H9 (cell line): ENCODE measurements at regions not wholly inside any gene's neighbourhood (a gene's known extent, or its start where the extent isn't known, plus 50 kb on each side); places are given as distances from the start of the nearest gene placed in this dataset.

ENCODE experiments used
- DNase-seq: peaks from one replicate; pipeline ENCODE4 v3.0.0-alpha.2; 2017
- H2AFZ ChIP-seq: one replicate; pipeline ENCODE4 v1.6.1; 2013; ENCODE audit warnings: mild to moderate bottlenecking, low read length, control low read depth, moderate library complexity
- H2AK5ac ChIP-seq: 2 replicates; pipeline ENCODE4 v1.6.1; 2013; ENCODE audit warnings: low read length, control low read depth, mixed read lengths; ENCODE audit not compliant: insufficient read length
- H2BK120ac ChIP-seq: one replicate; pipeline ENCODE4 v1.6.1; 2013; ENCODE audit warnings: low read depth, mild to moderate bottlenecking, low read length, control low read depth, inconsistent platforms; ENCODE audit not compliant: poor library complexity, severe bottlenecking
- H2BK12ac ChIP-seq: 2 replicates; pipeline ENCODE4 v1.6.1; 2013; ENCODE audit warnings: low read length, control low read depth, mixed read lengths, low read depth; ENCODE audit not compliant: insufficient read length
- H2BK15ac ChIP-seq: 2 replicates; pipeline ENCODE4 v1.6.1; 2013; ENCODE audit warnings: low read depth, low read length, control low read depth
- H2BK20ac ChIP-seq: one replicate; pipeline ENCODE4 v1.6.1; 2013; ENCODE audit warnings: low read depth, mild to moderate bottlenecking, low read length, control low read depth, inconsistent platforms; ENCODE audit not compliant: poor library complexity, severe bottlenecking
- H2BK5ac ChIP-seq: 2 replicates; pipeline ENCODE4 v1.6.1; 2013; ENCODE audit warnings: low read length, control low read depth, mixed read lengths; ENCODE audit not compliant: insufficient read length
- H3K14ac ChIP-seq: 2 replicates; pipeline ENCODE4 v1.6.1; 2013; ENCODE audit warnings: low read length, control low read depth; ENCODE audit not compliant: insufficient read depth
- H3K18ac ChIP-seq: 2 replicates; pipeline ENCODE4 v1.6.1; 2013; ENCODE audit warnings: low read depth, mild to moderate bottlenecking, mixed read lengths, low read length, control low read depth; ENCODE audit not compliant: insufficient read length
- H3K23ac ChIP-seq: 2 replicates; pipeline ENCODE4 v1.6.1; 2013; ENCODE audit warnings: low read length, control low read depth, mixed read lengths, low read depth; ENCODE audit not compliant: insufficient read length
- H3K23me2 ChIP-seq: 2 replicates; pipeline ENCODE4 v1.6.1; 2013; ENCODE audit warnings: low read depth, mild to moderate bottlenecking, mixed read lengths, low read length, control low read depth; ENCODE audit not compliant: insufficient read length, poor library complexity, severe bottlenecking
- H3K27ac ChIP-seq: 2 replicates; pipeline ENCODE4 v1.5.1; 2013; ENCODE audit warnings: low read length, control low read depth, mixed read lengths, low read depth; ENCODE audit not compliant: insufficient read length
- H3K27me3 ChIP-seq: 2 replicates; pipeline ENCODE4 v1.6.1; 2013; ENCODE audit warnings: low read length, control low read depth, inconsistent platforms; ENCODE audit not compliant: insufficient read depth
- H3K4ac ChIP-seq: 2 replicates; pipeline ENCODE4 v1.6.1; 2013; ENCODE audit warnings: low read depth, mild to moderate bottlenecking, control low read depth, inconsistent platforms, low read length, moderate library complexity
- H3K4me1 ChIP-seq: 2 replicates; pipeline ENCODE4 v1.6.1; 2013; ENCODE audit warnings: low read length, control low read depth, inconsistent platforms; ENCODE audit not compliant: insufficient read depth
- H3K4me2 ChIP-seq: 2 replicates; pipeline ENCODE4 v1.6.1; 2013; ENCODE audit warnings: low read length, control low read depth, mixed read lengths; ENCODE audit not compliant: insufficient read length, insufficient read depth
- H3K56ac ChIP-seq: 2 replicates; pipeline ENCODE4 v1.6.1; 2013; ENCODE audit warnings: low read depth, mild to moderate bottlenecking, mixed read lengths, low read length, control low read depth; ENCODE audit not compliant: insufficient read length
- H3K79me1 ChIP-seq: 2 replicates; pipeline ENCODE4 v1.6.1; 2013; ENCODE audit warnings: low read depth, mild to moderate bottlenecking, moderate library complexity, low read length, control low read depth, inconsistent platforms; ENCODE audit not compliant: insufficient read depth, poor library complexity, severe bottlenecking
- H3K79me2 ChIP-seq: 2 replicates; pipeline ENCODE4 v1.6.1; 2013; ENCODE audit warnings: low read length, control low read depth, inconsistent platforms; ENCODE audit not compliant: insufficient read depth
- H3K9ac ChIP-seq: 2 replicates; pipeline ENCODE4 v1.6.1; 2013; ENCODE audit warnings: low read length, control low read depth, mixed read lengths; ENCODE audit not compliant: insufficient read length; ENCODE audit errors: extremely low read depth
- H3K9me3 ChIP-seq: one replicate; pipeline ENCODE4 v1.6.1; 2013; ENCODE audit warnings: low read depth, low read length, inconsistent platforms; ENCODE audit not compliant: control insufficient read depth
- H3T11ph ChIP-seq: one replicate; pipeline ENCODE4 v1.6.1; 2013; ENCODE audit warnings: mild to moderate bottlenecking, low read length, control low read depth, inconsistent platforms
- H4K20me1 ChIP-seq: one replicate; pipeline ENCODE4 v1.6.1; 2013; ENCODE audit not compliant: control insufficient read depth, insufficient read length, insufficient read depth
- H4K5ac ChIP-seq: 2 replicates; pipeline ENCODE4 v1.6.1; 2013; ENCODE audit warnings: low read depth, mild to moderate bottlenecking, mixed read lengths, low read length, control low read depth; ENCODE audit not compliant: insufficient read length
- H4K8ac ChIP-seq: replicated peaks from 2 replicates; pipeline ENCODE4 v1.6.1; 2013; ENCODE audit warnings: low read length, control low read depth, mixed read lengths, low read depth; ENCODE audit not compliant: insufficient read length
- H4K91ac ChIP-seq: 2 replicates; pipeline ENCODE4 v1.6.1; 2013; ENCODE audit warnings: low read depth, mild to moderate bottlenecking, moderate library complexity, mixed read lengths, low read length, control low read depth; ENCODE audit not compliant: insufficient read length
- H3K27ac Mint-ChIP-seq, 3 experiments: 2 replicates in 2 of 3; 3 replicates in 1 of 3; pipeline ENCODE4 v1.8.0; 2020 to 2021; ENCODE audit warnings: mixed read lengths in 3 of 3, mild to moderate bottlenecking in 1 of 3, moderate library complexity in 1 of 3
- H3K27me3 Mint-ChIP-seq: 2 replicates; pipeline ENCODE4 v1.8.0; 2021; ENCODE audit warnings: low read depth, mild to moderate bottlenecking, moderate library complexity, mixed read lengths
- H3K36me3 Mint-ChIP-seq, 3 experiments: 2 replicates in 2 of 3; 3 replicates in 1 of 3; pipeline ENCODE4 v1.8.0; 2020 to 2021; ENCODE audit warnings: low read depth in 3 of 3, mixed read lengths in 3 of 3; ENCODE audit not compliant: insufficient read depth in 1 of 3
- H3K4me1 Mint-ChIP-seq, 2 experiments: 2 replicates each; pipeline ENCODE4 v1.8.0; 2020; ENCODE audit warnings: mixed read lengths in 2 of 2
- H3K4me3 Mint-ChIP-seq, 2 experiments: 2 replicates in 1 of 2; 3 replicates in 1 of 2; pipeline ENCODE4 v1.8.0; 2020 to 2021; ENCODE audit warnings: mild to moderate bottlenecking in 2 of 2, mixed read lengths in 2 of 2, moderate library complexity in 1 of 2
- H3K9me3 Mint-ChIP-seq, 2 experiments: 2 replicates in 1 of 2; 3 replicates in 1 of 2; pipeline ENCODE4 v1.8.0; 2020; ENCODE audit warnings: mild to moderate bottlenecking in 2 of 2, mixed read lengths in 2 of 2, moderate library complexity in 1 of 2
- WGBS: extraction: QIAGEN DNeasy Blood & Tissue Kit; methylation state at CpG from one replicate; pipeline ENCODE4 v1.1.7; 2013; ENCODE audit warnings: missing lambda C conversion rate, low lambda C conversion rate, mixed read lengths; ENCODE audit not compliant: insufficient read length; ENCODE audit errors: extremely low coverage; 5-methylcytosine and 5-hydroxymethylcytosine counted together
- TF ChIP-seq, protein P1 (sequence below): fragments of 200-600 bp; sonication (generic); conservative IDR thresholded peaks from 3 replicates; pipeline ENCODE4 v1.8.0; 2021; ENCODE audit warnings: antibody characterized with exemption, mild to moderate bottlenecking

DNA sequence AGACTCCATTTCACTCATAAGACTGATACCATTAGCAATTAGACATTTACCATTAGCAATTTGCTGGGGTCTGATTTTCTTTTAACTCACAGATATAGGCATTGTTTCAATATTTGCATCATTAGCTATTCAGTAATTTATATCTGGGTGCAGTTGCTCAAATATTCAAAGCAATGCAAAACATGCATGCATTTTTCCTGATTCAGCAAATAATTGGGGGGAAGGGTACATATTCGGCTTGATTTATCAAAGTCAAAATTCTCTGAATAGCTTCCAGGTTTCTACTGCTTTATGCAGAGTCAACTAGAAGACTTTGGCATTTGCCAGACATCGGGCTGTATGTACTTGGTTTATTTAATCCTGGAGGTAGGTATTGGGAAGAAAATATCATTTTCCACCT lies 315.6 kb upstream of the NR2F2 start:
- Histone ChIP-seq H2BK5ac (no peak overlapping the region), H2AFZ (no peak overlapping the region), H3K4ac (no peak overlapping the region), H4K5ac (no peak overlapping the region), H3K23ac (no peak overlapping the region), H3K9ac (no peak overlapping the region), H3K27me3 (no peaks in the 10 kb centered on the region), H3K79me1 (no peaks in the 10 kb centered on the region), H4K8ac (no peak overlapping the region), H2BK12ac (no peak overlapping the region), H3K27ac (no peak overlapping the region), H3K4me2 (no peak overlapping the region), H3T11ph (no peak overlapping the region), H2BK20ac (no peak overlapping the region), H4K20me1 (no peaks in the 10 kb centered on the region), H2AK5ac (no peak overlapping the region), H2BK15ac (no peak overlapping the region), H3K56ac (no peak overlapping the region), H2BK120ac (no peak overlapping the region), H3K9me3 (no peaks in the 10 kb centered on the region), H3K18ac (no peak overlapping the region), H3K79me2 (no peaks in the 10 kb centered on the region), H4K91ac (no peak overlapping the region), H3K14ac (no peak overlapping the region), H3K4me1 (no peaks in the 10 kb centered on the region), H3K23me2 (no peaks in the 10 kb centered on the region)
- H3K9me3 Mint-ChIP-seq: 0 out of 5 replicates have a peak, but pooled peaks cover 0 to 2% of the 10 kb centered on the region in 2 experiments
- no peak overlapping the region for H3K4me3 Mint-ChIP-seq
- no peak overlapping the region for H3K27ac Mint-ChIP-seq
- peaks cover 1% of the 10 kb centered on the region for H3K27me3 Mint-ChIP-seq
- TF ChIP-seq, protein P1, sequence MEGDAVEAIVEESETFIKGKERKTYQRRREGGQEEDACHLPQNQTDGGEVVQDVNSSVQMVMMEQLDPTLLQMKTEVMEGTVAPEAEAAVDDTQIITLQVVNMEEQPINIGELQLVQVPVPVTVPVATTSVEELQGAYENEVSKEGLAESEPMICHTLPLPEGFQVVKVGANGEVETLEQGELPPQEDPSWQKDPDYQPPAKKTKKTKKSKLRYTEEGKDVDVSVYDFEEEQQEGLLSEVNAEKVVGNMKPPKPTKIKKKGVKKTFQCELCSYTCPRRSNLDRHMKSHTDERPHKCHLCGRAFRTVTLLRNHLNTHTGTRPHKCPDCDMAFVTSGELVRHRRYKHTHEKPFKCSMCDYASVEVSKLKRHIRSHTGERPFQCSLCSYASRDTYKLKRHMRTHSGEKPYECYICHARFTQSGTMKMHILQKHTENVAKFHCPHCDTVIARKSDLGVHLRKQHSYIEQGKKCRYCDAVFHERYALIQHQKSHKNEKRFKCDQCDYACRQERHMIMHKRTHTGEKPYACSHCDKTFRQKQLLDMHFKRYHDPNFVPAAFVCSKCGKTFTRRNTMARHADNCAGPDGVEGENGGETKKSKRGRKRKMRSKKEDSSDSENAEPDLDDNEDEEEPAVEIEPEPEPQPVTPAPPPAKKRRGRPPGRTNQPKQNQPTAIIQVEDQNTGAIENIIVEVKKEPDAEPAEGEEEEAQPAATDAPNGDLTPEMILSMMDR: no peak
- no CpG with 5 or more reads among the region's 2 CpGs for WGBS
- no peaks in the 10 kb centered on the region; a peak in 1 of 7 replicates for H3K36me3 Mint-ChIP-seq
- H3K4me1 Mint-ChIP-seq: peaks cover 0 to 4% of the 10 kb centered on the region in 2 experiments; a peak in 1 of 4 replicates
- DNase-seq: no peak
